Fibroblast of villous mesenchyme (primary cell): ENCODE measurements at regions not wholly inside any gene's neighbourhood (a gene's known extent, or its start where the extent isn't known, plus 50 kb on each side); places are given as distances from the start of the nearest gene placed in this dataset.
A peak's percentile ranks its signal among the peaks of the same experiment; 100 is the strongest.

ENCODE experiments used
- DNase-seq: peaks from one replicate; pipeline ENCODE4 v3.0.0-alpha.2; 2010; ENCODE audit warnings: low read depth
- H3K4me3 ChIP-seq: 2 replicates; pipeline ENCODE4 v1.5.1; 2011; ENCODE audit warnings: low read depth, mild to moderate bottlenecking, low read length
- CTCF ChIP-seq: IDR thresholded peaks from 2 replicates; pipeline ENCODE4 v1.5.1; 2012; ENCODE audit warnings: low read depth, mild to moderate bottlenecking, low read length; ENCODE audit not compliant: insufficient read depth

- DNase-seq, result no peak
- no peak for TF ChIP-seq CTCF
- no peak overlapping the region for H3K4me3 ChIP-seq
Observed at GRCh38 chr4:11589676-11590075, 161.0 kb upstream of the HS3ST1 start.

GRCh38 chr4:11587797-11588196 lies 159.1 kb upstream of the HS3ST1 start:
- H3K4me3 ChIP-seq, result no peak overlapping the region
- no peak for TF ChIP-seq CTCF
- DNase-seq, result no peak

GRCh38 chr4:11585506-11585905 lies 156.8 kb upstream of the HS3ST1 start:
- no peak overlapping the region for H3K4me3 ChIP-seq
- no peak for TF ChIP-seq CTCF
- no peak for DNase-seq

- no peak overlapping the region for H3K4me3 ChIP-seq
- no peak for TF ChIP-seq CTCF
- no peak for DNase-seq
Observed at GRCh38 chr4:11568511-11568910, 139.8 kb upstream of the HS3ST1 start.

GRCh38 chr4:11566444-11567022 lies 137.8 kb upstream of the HS3ST1 start:
- no peak overlapping the region for H3K4me3 ChIP-seq
- no peak for TF ChIP-seq CTCF
- peak; percentile 10 for DNase-seq

GRCh38 chr4:11565899-11566298 lies 137.2 kb upstream of the HS3ST1 start:
- H3K4me3 ChIP-seq, result no peak overlapping the region
- DNase-seq, result no peak
- no peak for TF ChIP-seq CTCF

DNA sequence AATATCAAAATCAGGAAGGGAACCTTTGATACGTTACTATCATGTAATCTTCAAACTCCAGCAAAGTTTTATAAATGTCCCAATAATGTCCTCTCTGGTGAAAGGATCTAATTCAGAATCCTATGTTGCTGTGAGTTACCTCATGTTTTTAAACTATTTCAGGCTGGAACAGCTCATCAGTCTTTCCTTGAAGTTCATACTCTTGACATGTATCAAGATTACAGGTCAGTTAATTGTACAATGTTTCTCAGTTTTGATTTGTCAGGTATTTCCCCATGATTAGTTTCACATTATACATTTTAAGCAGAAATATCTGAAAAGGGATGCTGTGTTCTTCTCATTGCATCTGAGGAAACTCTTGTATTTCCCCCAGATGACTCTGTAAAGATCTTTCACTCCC lies 136.5 kb upstream of the HS3ST1 start:
- no peak for DNase-seq
- TF ChIP-seq CTCF, result no peak
- no peak overlapping the region for H3K4me3 ChIP-seq
